Colon (tissue), 2 donors: ENCODE measurements at regions not wholly inside any gene's neighbourhood (a gene's known extent, or its start where the extent isn't known, plus 50 kb on each side); places are given as distances from the start of the nearest gene placed in this dataset.
"Not testable (repeated sequence)": the region's sequence is repeated elsewhere in the genome, so short reads cannot be mapped to it uniquely, and the experiment has no call there.

Source experiments
- FAIRE-seq: peaks from 2 replicates; lab custom pipeline; 2012; peaks lifted over from hg19 to GRCh38; lab: Jason Lieb, UNC
- donor health status: control.
- donor health status: control.

DNA sequence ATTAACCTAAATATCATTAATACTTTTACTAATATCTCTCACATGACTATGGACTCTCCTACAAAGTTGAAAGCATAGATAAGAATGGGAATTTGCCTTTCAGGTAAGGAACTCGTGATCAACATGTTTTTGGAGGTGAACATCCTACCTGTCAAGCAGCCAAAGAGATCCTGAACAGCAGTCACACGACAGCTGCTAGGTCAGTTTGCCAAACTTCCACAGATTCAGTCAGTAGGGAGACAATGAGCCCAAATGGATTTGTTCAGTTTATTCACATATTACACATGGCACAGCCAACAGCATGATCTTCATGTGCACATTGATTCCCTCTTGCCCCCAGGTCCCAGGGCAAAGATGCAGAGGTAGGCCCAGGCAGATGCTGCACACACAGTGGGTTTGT lies 86.1 kb upstream of the LOC128125822 start:
- no peak for FAIRE-seq

GRCh38 chr6:63487103-63487813 lies 85.0 kb upstream of the LOC128125822 start:
- FAIRE-seq: no peak

GRCh38 chr6:63491119-63491518 lies 81.2 kb upstream of the LOC128125822 start:
- no peak for FAIRE-seq

DNA sequence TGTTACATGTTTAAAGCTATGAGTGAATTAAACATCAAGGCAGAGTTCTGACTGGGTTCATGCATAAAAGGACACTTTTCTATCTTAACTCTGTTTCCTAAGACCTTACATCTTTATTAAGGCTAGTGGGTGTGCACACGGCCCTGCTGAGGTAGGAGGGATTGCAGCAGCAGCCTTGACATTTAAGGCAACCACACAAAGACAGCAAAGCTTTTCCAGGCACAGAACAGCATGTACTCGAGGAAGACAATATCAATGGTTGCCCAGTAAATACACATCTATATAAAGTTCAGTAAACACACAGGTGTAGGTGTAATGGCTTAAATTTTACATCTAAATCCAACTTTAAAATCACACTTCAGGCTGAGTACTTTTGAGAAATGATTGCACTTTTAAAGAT lies 79.8 kb upstream of the LOC128125822 start:
- no peak for FAIRE-seq

DNA sequence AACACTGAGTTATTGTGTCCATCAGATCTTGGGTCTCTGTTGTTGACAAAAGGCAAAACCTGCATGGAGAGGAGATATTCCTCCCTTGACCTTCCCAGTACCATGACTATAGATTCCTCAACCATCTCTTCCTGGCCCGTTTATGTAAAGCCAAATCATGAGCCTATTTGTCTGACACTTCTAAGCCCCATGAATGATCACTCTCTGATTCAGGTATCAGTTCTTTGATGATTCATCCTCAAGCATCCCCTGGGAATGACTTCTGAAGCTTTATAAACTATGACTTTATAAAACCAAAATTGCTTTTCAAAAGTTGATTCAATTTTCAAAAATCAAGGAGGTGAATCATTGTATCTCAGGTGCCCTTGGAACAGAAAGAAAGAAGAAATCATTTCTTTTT lies 78.7 kb upstream of the LOC128125822 start:
- FAIRE-seq: no peak

GRCh38 chr6:63496361-63496804 lies 75.9 kb upstream of the LOC128125822 start:
- FAIRE-seq: peak; percentile 96

DNA sequence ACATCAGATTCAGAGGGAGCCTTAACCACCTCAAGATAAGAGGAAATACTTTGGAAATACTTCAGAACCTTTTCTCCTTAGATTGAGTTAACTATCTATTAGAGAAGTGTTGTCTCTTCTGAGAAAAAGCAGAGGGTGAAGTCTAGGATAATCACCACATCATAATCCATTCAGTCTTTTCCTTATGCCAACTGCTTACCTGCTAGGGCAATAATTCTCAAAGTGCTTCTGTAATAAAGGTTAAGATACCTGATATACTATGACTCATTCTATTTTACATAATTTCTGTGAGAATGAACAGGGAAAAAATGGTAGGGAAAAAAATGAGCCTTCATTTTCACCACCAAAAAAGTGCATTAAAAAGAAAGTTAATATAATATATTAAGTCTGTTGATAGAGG lies 70.1 kb upstream of the LOC128125822 start:
- FAIRE-seq: peak; percentile 73

DNA sequence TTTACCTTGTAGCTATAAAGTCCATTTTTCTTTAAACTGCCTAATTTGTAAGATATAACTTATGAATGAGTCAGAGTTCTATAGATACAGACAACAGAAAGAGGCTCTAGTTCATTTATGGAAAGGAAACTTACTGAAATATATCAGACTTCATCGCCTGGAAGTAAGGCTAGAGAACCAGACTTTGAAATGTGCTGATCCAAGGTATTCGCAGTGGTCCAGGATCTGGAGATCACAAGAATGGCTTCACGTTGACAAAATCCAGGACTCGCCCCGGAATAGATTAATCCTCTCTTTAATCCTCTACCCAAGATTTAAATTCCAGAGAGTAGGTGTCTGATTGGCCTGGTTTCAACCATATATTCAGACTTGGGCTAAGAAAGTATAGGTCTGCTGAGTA lies 69.1 kb upstream of the LOC128125822 start:
- no peak for FAIRE-seq

- no peak for FAIRE-seq
Measured at GRCh38 chr6:63504777-63505384, 67.4 kb upstream of the LOC128125822 start.

DNA sequence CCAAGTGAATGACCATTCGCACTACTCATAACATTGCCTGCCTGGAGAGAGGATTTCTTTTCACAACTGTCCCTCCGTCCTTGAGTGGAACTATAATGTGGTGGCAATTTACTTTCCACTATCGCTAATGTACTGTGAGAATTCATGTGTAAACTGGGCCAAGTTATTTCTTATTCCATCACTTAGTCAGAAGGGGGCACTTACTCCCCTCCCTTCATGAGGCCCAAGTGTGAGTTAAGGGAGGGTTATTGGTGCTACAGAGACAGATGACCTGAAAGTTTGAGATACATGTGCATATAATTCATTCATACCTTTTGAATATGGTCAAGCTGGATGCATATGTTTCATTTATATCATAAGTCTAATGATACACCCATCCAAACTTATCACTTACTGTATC lies 65.2 kb upstream of the LOC128125822 start:
- no peak for FAIRE-seq

- FAIRE-seq: peak; percentile 68
Measured at GRCh38 chr6:63509652-63510352, 62.5 kb upstream of the LOC128125822 start.

- FAIRE-seq: no peak
Measured at GRCh38 chr6:63510353-63510686, 62.0 kb upstream of the LOC128125822 start.

DNA sequence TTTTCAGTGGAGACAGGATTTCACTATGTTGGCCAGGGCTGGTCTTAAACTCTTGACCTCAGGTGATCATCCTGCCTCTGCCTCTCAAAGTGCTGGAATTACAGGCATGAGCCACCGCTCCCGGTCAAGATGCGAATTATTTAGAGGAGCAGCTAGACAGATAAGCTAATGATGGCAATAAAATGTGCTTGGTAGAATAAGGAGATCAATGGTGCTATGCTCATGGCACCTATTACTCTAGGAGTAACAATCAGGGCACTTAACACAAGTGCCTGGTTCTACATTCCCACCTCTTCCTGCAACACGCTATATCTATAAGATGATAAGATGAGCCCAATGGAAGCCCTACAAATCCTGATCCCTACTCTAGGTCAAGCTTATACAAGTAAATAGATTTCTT lies 61.4 kb upstream of the LOC128125822 start:
- no peak for FAIRE-seq

DNA sequence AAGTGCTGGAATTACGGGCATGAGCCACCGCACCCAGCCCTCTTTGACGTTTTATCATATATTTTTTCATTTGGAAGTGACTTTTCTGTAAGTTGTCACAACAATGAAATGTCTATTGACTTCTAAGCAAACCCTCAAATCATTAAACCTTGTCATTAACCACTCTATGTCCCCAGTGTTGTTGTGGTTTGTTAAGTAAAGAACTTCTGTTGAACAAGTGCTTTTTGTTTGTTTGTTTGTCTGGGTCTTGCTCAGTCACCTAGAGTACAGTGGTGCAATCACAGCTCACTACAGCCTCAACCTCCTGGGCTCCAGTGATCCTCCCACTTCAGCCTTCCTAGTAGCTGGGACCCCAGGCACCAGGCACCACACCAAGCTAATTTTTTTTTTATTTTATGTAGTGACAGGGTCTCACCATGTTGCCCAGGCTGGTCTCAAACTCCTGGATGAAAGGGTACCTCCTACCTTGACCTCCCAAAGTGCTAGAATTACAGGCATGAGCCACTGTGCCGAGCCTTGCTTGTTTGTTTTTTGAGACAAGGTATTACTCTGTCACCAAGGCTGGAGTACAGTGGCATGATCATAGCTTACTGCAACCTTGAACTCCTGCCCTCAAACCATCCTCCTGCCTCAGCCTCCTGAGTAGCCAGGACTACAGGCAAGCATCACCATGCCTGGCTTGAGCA lies 57.6 kb upstream of the LOC128125822 start:
- FAIRE-seq: no peak

DNA sequence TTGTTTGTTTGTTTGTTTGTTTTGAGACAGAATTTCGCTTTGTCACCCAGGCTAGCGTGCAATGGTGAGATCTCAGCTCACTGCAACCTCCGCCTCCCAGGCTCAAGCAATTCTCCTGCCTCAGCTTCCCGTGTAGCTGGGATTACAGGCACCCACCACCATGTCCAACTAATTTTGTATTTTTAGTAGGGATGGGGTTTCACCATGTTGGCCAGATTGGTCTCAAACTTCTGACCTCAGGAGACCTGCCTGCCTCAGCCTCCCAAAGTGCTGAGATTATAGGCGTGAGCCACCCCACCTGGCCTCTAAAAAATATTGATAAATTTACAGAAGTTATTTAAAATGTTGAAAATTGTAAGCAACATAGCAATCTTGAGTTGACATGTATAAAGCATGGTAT lies 57.1 kb upstream of the LOC128125822 start:
- FAIRE-seq: not testable (repeated sequence)

DNA sequence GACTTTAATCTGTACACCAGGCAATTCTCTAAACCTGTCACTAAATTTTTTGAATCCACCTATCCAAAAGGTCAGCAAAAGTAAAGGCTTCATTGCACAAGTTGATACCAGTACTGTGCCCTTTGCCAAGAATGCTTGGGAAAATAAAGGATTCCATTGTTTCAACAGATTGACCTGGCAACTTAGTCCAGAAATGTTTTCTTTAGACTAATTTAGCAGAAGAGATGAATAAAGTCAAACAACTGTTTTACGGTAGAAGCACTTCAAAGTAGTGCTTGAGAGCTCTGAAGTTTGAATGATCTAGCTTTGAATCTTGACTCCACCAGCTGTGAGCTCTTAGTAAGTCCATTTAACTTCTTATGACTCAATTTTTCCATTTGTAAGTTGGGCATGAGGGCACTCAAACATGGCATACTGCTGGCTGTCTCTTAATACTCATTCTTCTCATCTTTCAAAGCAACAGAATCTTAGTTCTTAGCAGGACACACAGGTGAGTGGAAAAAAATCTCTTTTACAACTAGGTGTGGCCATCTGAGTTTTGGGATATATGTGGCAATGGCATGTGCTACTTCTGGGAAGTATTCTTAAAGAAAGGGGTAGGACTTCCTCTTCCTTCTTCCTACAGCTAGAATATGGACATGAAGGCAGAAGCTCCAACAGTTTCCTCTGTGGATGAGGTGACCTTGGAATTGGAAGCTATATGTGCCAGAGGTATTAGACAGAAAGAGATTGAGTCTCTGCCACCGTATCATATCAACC lies 55.9 kb upstream of the LOC128125822 start:
- no peak for FAIRE-seq

GRCh38 chr6:63517221-63517620 lies 55.1 kb upstream of the LOC128125822 start:
- FAIRE-seq: no peak

GRCh38 chr6:63521475-63522210 lies 50.6 kb upstream of the LOC128125822 start:
- no peak for FAIRE-seq
